CD4-positive, alpha-beta T cell (primary cell): ENCODE measurements at regions not wholly inside any gene's neighbourhood (a gene's known extent, or its start where the extent isn't known, plus 50 kb on each side); places are given as distances from the start of the nearest gene placed in this dataset.

Source experiments
- ATAC-seq: fragments of 200-7000 bp; cut with Tn5 transposase; one replicate; pipeline ENCODE4 v1.10.0; 2022; ENCODE audit warnings: mild to moderate bottlenecking; ENCODE audit not compliant: poor library complexity
- CTCF ChIA-PET: fragments of 350-600 bp; sonication (Branson Sonifier 250); formaldehyde crosslinking; loops from one replicate; lab custom pipeline; 2021; ENCODE audit warnings: antibody characterized with exemption, inconsistent platforms; lab: Charles Lee
- POLR2A ChIA-PET: fragments of 350-600 bp; sonication (Branson Sonifier 250); formaldehyde crosslinking; loops from one replicate; lab custom pipeline; 2021; ENCODE audit warnings: antibody characterized with exemption, inconsistent platforms; lab: Charles Lee
- DNase-seq, 14 experiments: peaks; one replicate each; pipeline ENCODE4 v3.0.0-alpha.2; 2013 to 2020; ENCODE audit warnings: mixed read lengths in 2 of 14
- H3K27ac ChIP-seq, 2 donors: one replicate each; pipeline versions ENCODE4 v1.5.1 to v1.7.0; 2013; ENCODE audit warnings: low read length in 2 of 2, low read depth in 1 of 2, mild to moderate bottlenecking in 1 of 2
- H3K27me3 ChIP-seq, 2 experiments: 1 replicate in 1 of 2; 2 replicates in 1 of 2; pipeline versions ENCODE4 v1.6.1 to v1.7.0; 2013; ENCODE audit warnings: low read length in 2 of 2, control low read depth in 1 of 2, mild to moderate bottlenecking in 1 of 2, moderate library complexity in 1 of 2; ENCODE audit not compliant: insufficient read depth in 2 of 2, control insufficient read depth in 1 of 2
- H3K36me3 ChIP-seq: one replicate; pipeline ENCODE4 v1.6.1; 2013; ENCODE audit warnings: low read length, control low read depth; ENCODE audit not compliant: insufficient read depth
- H3K4me1 ChIP-seq: one replicate; pipeline ENCODE4 v1.6.1; 2013; ENCODE audit warnings: low read length, control low read depth; ENCODE audit not compliant: insufficient read depth
- H3K4me3 ChIP-seq: one replicate; pipeline ENCODE4 v1.5.1; 2013; ENCODE audit warnings: mild to moderate bottlenecking, low read length, moderate library complexity
- H3K9me3 ChIP-seq, 2 experiments: 1 replicate in 1 of 2; 2 replicates in 1 of 2; pipeline versions ENCODE4 v1.6.1 to v1.7.0; 2013; ENCODE audit warnings: low read length in 2 of 2, mild to moderate bottlenecking in 2 of 2, control low read depth in 1 of 2, moderate library complexity in 1 of 2; ENCODE audit not compliant: control insufficient read depth in 1 of 2, insufficient read depth in 1 of 2
- H3K27ac Mint-ChIP-seq: one replicate; pipeline ENCODE4 v1.8.0; 2020; ENCODE audit warnings: mixed read lengths
- H3K27me3 Mint-ChIP-seq: one replicate; pipeline ENCODE4 v1.8.0; 2021; ENCODE audit warnings: mixed read lengths
- H3K36me3 Mint-ChIP-seq: one replicate; pipeline ENCODE4 v1.8.0; 2021; ENCODE audit warnings: low read depth, mixed read lengths
- H3K4me1 Mint-ChIP-seq: one replicate; pipeline ENCODE4 v1.8.0; 2021; ENCODE audit warnings: low read depth, mixed read lengths
- H3K4me3 Mint-ChIP-seq: one replicate; pipeline ENCODE4 v1.8.0; 2020; ENCODE audit warnings: mild to moderate bottlenecking, mixed read lengths
- H3K9me3 Mint-ChIP-seq: one replicate; pipeline ENCODE4 v1.8.0; 2020; ENCODE audit warnings: mixed read lengths
- CTCF ChIP-seq: fragments of 200-600 bp; IDR thresholded peaks from one replicate; pipeline ENCODE4 v1.8.0; 2022; ENCODE audit warnings: antibody characterized with exemption, mild to moderate bottlenecking
- intact Hi-C, 2 experiments: fragments of 100-400 bp; cut with DNase I in 1 of 2; cut with micrococcal nuclease in 1 of 2; formaldehyde crosslinking; loops; one replicate each; pipeline versions ENCODE4 v1.15.1 to v1.9.0; 2023 to 2025; cut with DNase I, micrococcal nuclease

GRCh38 chr6:98548301-98548700, 286.1 kb upstream of the POU3F2 start:
- H3K9me3 Mint-ChIP-seq, result no peaks in the 10 kb centered on the region
- H3K36me3 Mint-ChIP-seq, result no peaks in the 10 kb centered on the region
- Histone ChIP-seq H3K27ac (no peak overlapping the region), H3K9me3 (no peaks in the 10 kb centered on the region), H3K36me3 (no peaks in the 10 kb centered on the region), H3K4me1 (no peaks in the 10 kb centered on the region), H3K4me3 (no peak overlapping the region), H3K27me3 (no peaks in the 10 kb centered on the region)
- no peak overlapping the region for H3K4me3 Mint-ChIP-seq
- POLR2A ChIA-PET, result no interaction called here
- CTCF ChIA-PET, result no interaction called here
- H3K4me1 Mint-ChIP-seq, result no peaks in the 10 kb centered on the region
- H3K27me3 Mint-ChIP-seq, result peaks cover 3% of the 10 kb centered on the region
- TF ChIP-seq CTCF, result no peak
- intact Hi-C loops, result no loop called here
- H3K27ac Mint-ChIP-seq, result no peak overlapping the region
- ATAC-seq (no peak), DNase-seq (no peak)

GRCh38 chr6:98560418-98560817, 274.0 kb upstream of the POU3F2 start:
- no peak for DNase-seq
- H3K4me3 ChIP-seq, result no peak overlapping the region
- no peak overlapping the region for H3K27ac ChIP-seq
- H3K4me3 Mint-ChIP-seq, result no peak overlapping the region
- no peaks in the 10 kb centered on the region for H3K36me3 Mint-ChIP-seq
- H3K27me3 ChIP-seq, result no peaks in the 10 kb centered on the region
- no peaks in the 10 kb centered on the region for H3K27me3 Mint-ChIP-seq
- H3K27ac Mint-ChIP-seq, result no peak overlapping the region
- ATAC-seq, result no peak
- H3K9me3 Mint-ChIP-seq, result no peaks in the 10 kb centered on the region
- CTCF ChIA-PET, result no interaction called here
- peaks cover 0 to 5% of the 10 kb centered on the region in 2 experiments for H3K9me3 ChIP-seq
- intact Hi-C loops, result no loop called here
- no peaks in the 10 kb centered on the region for H3K36me3 ChIP-seq
- H3K4me1 Mint-ChIP-seq, result no peaks in the 10 kb centered on the region
- POLR2A ChIA-PET, result no interaction called here
- no peak for TF ChIP-seq CTCF
- no peaks in the 10 kb centered on the region for H3K4me1 ChIP-seq

- Histone ChIP-seq H3K4me1 (no peaks in the 10 kb centered on the region), H3K27ac (no peak overlapping the region), H3K4me3 (no peak overlapping the region), H3K9me3 (peaks cover 0 to 5% of the 10 kb centered on the region in 2 experiments), H3K27me3 (no peaks in the 10 kb centered on the region), H3K36me3 (no peaks in the 10 kb centered on the region)
- Mint-ChIP-seq H3K27me3 (no peaks in the 10 kb centered on the region), H3K36me3 (no peaks in the 10 kb centered on the region), H3K27ac (no peak overlapping the region), H3K4me1 (no peaks in the 10 kb centered on the region), H3K4me3 (no peak overlapping the region), H3K9me3 (no peaks in the 10 kb centered on the region)
- POLR2A ChIA-PET, result no interaction called here
- CTCF ChIA-PET, result no interaction called here
- ATAC-seq (no peak), DNase-seq (no peak)
- TF ChIP-seq CTCF, result no peak
- intact Hi-C loops, result no loop called here
Observed at GRCh38 chr6:98560841-98561240, 273.5 kb upstream of the POU3F2 start.
